ENCODE measurements at regions not wholly inside any gene's neighbourhood (a gene's known extent, or its start where the extent isn't known, plus 50 kb on each side); places are given as distances from the start of the nearest gene placed in this dataset.

DNA sequence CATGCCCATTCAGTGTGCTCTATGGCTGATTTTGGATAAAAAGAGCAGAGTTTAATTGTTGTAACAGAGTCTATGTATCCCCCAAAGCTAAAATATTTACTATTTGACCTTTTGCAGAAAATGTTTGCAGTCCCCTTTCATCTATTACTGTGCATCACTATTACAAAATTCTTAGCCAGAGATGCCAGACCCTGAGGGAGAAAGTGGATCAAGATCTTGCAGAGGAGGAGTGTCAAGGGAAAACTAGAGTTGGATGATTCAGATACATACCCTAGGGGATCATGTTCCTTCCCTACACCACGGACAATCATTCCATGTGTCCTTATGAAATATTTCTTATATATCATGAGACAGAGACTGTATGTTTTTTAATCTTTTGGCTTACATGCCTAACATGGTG, 68.6 kb upstream of the TPRG1 start:
- H3K4me3 ChIP-seq (ENCODE audit: low read depth, low read length), result no peak overlapping the region

- H3K4me3 ChIP-seq (ENCODE audit: low read depth, low read length), result no peak overlapping the region
Measured at GRCh38 chr3:189108067-189108466, 63.7 kb upstream of the TPRG1 start.

- H3K4me3 ChIP-seq (ENCODE audit: low read depth, low read length), result no peak overlapping the region
Measured at GRCh38 chr3:189108735-189109134, 63.0 kb upstream of the TPRG1 start.

GRCh38 chr3:189109145-189109544, 62.6 kb upstream of the TPRG1 start:
- H3K4me3 ChIP-seq (ENCODE audit: low read depth, low read length), result no peak overlapping the region

GRCh38 chr3:189117087-189117486, 54.7 kb upstream of the TPRG1 start:
- H3K4me3 ChIP-seq (ENCODE audit: low read depth, low read length), result no peak overlapping the region

- H3K4me3 ChIP-seq (ENCODE audit: low read depth, low read length), result no peak overlapping the region
Measured at GRCh38 chr3:189118896-189119295, 52.9 kb upstream of the TPRG1 start.

DNA sequence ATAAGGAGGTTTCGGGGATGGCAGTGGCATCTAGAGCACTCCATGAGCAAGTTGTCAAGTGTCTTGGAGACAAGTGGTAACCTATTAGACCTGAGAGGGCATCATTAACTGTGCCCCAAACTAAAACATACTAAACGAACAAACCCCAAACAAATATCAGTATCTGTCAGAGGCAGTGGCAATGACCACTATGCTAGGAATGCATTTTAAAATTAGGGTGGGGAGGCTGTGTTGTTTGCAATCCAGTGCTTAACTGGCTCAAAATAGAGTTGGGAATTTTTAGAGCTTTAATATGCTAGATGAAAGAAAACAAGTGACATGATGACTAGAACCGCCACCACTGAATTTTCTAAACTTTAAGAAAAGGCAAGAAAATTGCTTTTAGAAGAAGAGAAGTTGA, 51.8 kb upstream of the TPRG1 start:
- H3K4me3 ChIP-seq (ENCODE audit: low read depth, low read length), result no peak overlapping the region

GRCh38 chr3:189121092-189121491, 50.7 kb upstream of the TPRG1 start:
- H3K4me3 ChIP-seq (ENCODE audit: low read depth, low read length), result no peak overlapping the region

Data from iPS-11a (cell line).